ENCODE measurements at regions not wholly inside any gene's neighbourhood (a gene's known extent, or its start where the extent isn't known, plus 50 kb on each side); places are given as distances from the start of the nearest gene placed in this dataset.
"Not testable (repeated sequence)": the region's sequence is repeated elsewhere in the genome, so short reads cannot be mapped to it uniquely, and the experiment has no call there.

DNA sequence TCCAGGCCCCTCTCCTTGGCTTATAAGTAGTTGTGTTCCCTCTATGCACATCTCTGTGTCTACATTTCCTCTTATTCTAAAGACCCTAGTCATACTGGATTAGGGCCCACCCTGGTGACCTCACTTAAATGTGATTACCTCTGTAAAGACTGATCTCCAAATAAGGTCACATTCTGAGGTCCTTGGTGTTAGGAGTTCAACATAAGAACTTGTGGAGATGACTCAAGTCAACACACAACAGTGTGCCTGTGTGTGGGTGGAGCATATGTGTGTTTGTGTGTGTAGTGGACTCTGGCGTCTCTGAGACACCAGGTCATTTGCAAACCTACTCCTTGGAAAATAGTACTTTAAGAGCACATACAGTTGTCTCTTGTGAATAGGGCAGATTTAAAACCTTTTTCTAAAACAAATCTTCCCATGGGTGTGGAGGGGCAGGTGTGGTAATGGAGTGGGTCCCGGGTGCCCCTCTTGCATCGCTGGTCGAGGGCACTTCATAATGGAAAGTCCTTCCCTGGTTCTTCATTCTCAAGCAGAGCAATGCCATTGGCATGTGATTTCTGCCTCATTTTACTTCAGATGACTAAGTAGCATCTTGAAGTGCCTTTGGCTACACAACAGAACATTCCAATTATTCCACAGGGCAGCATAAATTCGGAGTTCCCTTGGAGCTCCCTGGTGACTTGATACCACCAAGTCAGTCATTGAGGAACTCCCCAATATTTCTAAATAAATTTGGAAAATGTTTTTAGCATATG, 84.4 kb downstream of the C9orf152 start:
- peak; percentile 80 for DNase-seq (ENCODE audit: low read depth)

DNA sequence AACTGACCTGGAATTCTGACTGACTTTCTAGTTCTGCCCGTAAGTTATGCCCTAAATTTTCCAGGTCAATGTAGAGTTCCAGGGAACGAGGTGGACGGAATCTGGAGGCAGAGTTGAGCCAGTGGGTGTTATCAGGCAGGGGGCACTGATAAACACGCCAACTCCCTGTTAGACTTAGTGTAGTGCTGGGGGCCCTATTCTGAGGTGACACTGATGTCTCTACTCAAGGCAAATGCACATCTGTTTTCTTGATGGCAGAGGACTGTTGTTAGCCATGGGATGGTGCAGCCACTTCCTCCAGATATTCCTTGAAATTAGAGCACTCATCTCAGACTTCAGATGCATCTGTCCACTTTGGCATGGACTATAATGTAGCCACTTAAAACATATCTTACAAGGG, 83.5 kb downstream of the C9orf152 start:
- no peak for DNase-seq (ENCODE audit: low read depth)

DNA sequence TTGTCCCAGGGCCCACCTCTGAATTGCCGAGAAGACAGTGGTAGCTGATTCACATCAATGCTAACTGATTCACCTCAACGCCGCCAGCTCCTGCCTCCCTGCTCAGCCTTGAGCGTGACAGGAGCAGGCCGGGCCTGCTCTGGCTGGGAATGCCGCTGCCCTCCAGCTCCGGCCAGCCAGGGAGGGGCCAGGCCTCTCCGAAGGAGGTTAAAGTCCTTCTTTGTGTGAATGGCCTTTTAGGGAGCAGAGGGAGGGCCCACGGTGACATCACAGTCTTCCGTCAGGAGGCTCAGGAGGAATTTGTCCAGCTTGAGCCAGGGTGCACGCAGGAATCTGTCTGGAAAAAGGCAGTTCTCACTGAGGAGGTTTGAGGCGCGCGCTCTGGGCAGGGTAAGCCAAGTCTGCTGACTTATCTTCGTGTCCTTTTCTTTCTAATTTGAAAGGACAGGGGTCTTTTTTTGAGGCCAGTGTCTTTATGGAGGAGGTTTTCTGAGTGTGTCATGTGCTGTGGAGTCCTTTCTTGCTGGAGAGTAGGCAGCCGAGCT, 82.7 kb downstream of the C9orf152 start:
- peak; percentile 97 for DNase-seq (ENCODE audit: low read depth)

DNA sequence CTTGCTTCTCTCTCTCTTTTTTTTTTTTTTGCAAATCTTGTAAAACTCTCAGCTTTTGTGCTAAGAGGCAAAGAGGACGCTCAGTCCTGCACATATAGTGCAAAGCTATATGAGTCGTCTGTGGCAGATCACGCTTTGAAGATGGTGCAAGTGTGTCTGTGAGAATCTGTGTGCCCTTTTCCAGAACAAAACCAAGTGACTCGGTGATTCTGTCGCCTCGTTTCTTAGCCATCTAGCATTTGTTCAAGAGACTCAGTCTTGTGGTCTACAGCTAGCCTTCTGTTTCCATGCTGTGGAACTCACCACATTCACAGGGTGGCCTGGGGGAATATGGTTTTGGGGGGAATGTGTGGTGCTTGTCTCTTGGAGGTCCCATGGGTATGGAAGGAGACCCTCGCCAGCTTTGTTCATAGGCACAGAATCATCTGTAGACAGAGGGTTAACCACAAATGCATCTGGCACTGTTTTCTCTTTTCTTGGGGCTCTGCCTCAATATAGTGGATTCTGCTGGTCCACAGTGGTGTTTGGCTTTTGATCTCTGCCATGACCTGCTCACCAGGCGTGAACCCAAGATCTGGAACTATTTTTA, 82.1 kb downstream of the C9orf152 start:
- no peak for DNase-seq (ENCODE audit: low read depth)

DNA sequence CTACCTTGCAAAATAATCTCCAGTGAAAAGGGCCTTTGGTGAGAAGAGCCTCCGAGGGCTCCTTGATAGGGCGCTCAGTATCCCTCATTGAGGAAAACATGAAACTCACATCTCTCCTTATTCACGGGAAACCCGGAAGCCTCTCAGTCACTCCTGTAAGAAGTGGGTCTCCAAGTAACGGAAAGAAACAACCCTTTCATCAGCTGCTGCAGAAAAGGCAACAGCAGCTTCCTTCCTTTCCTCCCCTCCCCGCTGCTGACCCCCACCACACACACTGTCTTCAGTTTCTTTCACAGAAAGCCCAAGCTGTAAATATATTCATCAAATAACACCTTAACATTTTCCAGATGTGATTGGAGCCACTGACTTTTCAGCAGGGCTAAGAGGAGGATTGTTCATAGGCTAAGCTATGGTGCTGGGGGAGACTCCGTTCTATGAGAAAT, 81.4 kb downstream of the C9orf152 start:
- no peak for DNase-seq (ENCODE audit: low read depth)

DNA sequence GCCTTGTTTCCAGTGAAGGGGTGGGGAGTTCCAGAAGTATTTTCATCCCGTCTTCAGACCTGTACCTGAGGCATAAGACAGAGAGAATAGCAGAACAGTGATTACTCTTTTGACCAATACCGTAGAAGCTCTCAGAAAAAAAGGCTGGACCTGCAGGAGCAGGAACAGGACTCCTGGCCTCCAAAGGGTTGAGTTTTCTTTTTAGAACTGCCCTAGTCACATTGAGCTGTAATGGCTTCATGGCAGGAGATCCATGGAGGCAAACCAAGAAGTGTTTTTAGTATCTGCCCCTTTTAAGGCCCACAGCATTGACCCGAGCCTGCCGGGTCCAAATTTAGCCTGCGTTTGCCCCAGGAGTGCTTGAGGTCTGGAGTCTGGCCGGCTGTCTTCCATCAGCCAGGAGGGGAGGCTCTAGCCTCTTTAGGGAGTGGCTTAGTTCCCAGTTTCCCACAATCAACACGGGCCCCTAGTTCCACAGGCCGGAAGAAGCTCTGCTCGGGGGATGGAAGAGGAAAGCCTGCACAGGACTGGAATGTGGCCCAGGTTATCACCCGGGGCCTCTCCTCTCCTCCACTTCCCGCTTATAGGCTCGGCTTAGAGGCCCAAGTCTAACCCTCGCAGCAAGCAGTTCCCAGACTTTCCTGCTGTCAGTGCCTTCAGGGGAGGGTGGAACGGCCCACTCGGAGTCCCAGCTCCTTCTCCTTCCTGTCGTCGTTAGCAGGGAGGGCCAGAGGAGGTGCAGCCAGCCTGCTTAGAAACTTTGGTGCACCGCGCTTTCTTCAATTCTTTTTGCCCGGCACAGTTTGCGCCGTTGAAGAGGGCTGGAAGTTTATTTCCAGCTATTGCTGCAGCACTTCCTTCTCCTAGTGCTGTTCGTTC, 80.7 kb downstream of the C9orf152 start:
- DNase-seq (ENCODE audit: low read depth) = no peak

DNA sequence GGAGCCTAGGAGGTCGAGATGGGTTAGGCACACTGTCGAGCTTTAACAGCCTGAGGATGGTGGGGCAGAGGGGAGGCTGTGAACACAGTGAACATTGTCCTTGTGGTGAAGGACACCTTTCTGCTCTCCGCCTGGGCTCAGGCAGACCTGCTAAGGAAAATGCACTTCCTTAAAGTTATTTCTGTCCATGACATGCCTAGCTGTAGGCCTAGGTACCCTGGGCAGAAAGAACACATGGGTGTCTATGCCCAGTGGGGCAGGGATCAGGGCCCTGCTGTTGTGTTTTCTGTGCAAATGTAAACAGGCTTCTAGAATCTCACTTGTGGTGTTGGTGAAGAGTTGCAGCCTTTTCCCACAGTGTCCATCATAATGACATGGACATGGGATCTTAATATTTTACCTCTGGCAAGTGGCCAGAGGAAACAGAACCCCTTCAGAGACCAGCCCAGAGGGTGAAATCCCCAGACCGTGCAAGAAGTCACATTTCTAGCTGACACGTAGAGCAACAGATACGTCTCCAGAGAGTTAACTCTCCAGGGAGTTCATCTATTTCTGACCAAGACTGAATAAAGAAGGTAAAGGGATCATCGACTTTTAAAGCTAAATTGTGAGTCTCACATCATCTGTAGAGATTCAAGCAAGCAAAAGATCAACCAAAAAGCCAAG, 79.2 kb downstream of the C9orf152 start:
- peak; percentile 67 for DNase-seq (ENCODE audit: low read depth)

DNA sequence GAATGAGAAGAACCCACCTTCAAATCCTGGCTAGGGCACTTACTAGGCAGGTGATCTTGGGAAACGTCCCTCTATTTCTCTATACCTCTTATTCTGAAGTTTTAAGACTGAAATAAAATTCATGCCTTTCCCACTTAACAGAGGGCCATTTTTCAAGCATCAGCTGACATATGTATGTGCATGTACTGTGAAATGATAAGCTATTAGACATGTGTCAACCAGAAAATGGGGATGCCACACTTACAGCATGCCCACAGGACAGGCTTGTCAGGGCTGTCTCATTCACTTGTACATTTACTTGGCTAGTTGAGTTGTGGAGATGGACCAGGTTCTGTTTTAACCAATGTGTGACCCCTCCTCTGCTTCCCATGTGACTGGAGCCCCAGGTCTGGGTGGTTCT, 78.5 kb downstream of the C9orf152 start:
- no peak for DNase-seq (ENCODE audit: low read depth)

DNA sequence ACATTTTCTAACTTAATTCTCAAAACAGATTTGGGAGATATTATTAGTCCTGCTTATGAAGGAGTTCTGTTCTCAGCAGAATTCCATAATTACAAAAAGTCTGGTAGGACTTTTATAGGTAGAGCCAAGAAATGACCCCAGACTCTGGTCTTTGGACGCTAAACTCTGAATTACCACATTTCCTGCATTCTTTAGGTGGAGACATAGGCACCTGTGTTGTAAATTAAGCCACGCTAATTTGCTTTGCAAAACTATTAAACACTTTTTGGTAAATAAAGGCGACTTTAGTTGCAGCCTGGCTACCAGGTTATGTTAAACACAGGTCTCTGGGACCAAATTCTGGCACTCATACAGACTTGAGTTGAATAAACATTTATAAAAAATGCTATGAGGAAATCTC, 77.7 kb downstream of the C9orf152 start:
- no peak for DNase-seq (ENCODE audit: low read depth)

DNA sequence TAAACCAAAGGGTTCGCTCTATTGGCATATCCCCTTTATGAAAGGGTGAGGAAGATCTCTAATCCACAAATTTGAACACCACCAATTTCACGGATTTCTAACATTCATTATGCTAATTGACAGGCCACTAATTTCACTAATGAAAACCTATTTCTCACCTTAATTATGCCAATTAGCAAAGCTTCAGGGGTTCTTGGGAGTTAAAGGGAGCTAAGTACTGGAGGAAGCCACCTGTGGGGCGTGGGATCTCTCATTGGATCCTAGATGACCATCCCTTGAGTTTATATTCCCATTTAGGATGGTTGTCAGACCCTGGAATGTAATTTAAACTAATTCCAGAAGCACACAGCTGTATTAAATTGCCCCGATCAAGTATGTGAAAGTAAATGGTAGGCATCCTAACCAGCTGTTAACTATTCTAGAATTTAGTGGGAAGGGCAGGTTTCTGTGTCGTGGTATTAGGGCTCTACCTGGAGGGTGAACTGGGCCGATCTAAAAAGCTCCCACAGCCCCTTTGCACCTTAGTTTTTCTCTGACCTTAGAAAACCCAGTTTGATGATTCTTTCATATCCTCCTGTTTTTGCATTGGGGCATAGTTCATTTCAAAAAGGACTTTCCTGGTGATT, 77.1 kb downstream of the C9orf152 start:
- DNase-seq (ENCODE audit: low read depth) = peak; percentile 62

DNA sequence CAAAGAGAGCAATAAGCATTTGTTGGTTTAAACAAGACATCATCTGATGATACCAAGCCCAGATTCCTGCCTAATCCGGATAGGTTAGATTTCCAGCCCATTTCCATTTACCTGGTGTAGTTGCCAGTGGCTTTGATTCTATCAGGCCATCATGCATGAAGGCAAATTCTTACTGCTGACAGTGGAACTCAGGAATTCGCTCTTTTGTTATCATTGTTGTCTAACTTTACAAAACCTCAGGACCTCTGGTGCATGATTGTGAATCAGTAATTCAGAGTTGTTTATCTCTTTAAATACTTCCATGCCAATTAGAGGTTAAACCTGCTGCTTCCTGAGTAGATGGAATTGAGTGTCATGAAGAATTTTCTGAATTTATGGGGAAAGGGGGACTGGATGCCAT, 76.5 kb downstream of the C9orf152 start:
- DNase-seq (ENCODE audit: low read depth) = peak; percentile 91

DNA sequence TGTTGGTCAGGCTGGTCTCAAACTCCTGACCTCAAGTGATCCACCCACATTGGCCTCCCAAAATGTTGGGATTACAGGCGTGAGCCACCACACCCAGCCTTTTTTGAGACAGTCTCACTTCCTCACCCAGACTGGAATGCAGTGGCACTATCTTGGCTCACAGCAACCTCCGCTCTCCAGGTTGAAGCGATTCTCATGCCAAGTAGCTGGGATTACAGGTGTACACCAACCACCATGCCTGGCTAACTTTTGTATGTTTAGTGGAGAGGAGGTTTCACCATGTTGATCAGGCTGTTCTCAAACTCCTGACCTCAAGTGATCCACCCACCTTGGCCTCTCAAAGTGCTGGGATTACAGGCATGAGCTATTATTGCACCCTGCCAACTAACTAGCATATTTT, 75.4 kb downstream of the C9orf152 start:
- DNase-seq (ENCODE audit: low read depth) = not testable (repeated sequence)

DNA sequence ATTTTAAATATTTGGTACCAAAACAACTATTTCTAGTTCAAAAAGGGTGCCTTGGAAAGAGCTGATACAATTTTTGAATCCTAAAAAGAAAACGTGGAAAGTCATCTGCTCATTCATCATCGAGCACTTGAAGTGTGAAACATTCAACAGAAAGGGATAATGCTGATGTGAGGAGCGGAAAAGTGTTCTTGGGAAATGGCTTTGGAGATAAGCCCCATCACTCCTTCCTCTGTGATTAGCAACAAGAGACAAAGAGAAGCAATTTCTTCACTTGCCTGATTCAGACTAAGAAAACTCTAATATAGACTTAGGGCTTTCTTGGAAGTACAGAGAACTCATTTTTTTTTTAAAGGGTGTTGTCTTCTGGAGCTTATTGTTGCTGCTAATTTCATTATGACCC, 74.9 kb downstream of the C9orf152 start:
- no peak for DNase-seq (ENCODE audit: low read depth)

DNA sequence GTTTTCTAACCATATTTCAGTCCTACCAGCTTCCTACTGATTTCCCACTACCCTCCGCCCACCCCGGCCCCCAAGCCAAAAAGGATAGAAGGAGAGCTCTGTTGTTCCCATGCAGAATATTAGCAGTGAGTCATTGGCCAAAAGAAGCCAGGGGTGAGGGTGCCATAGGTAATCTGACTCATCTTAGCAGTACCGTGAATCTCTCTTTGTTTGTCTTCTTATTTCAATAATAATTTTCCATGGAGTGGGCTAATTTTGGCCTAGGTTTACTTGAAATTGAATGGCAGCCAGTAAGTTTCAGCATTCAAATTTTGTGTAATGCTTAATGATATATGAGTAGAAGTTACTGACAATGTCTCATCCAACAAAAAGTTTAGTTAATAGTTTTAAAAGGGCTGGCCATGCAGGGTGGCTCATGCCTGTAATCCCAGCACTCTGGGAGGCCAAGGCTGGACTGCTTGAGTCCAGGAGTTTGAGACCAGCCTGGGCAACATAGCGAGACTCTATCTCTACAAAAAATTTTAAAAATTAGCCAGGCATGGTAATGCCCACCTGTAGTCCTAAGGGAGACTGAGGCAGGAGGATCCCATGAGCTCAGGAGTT, 74.2 kb downstream of the C9orf152 start:
- peak; percentile 61 for DNase-seq (ENCODE audit: low read depth)

DNA sequence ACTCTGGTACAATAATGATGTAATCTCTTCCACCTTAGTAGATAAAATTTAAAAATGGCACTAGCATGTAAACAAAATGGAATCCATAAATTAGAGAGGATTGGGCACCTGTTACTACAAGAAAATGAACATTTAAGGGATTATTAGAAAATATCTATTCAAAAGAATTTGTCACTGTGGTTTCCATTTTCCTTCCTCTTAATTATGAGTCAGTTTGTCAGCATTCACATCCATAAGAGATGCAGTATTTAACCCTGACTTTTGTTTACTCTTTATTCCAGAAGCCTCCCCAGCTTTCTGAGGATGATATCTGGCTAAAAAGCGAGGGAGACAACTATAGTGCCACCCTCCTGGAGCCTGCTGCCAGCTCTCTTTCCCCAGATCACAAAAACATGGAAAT, 72.1 kb downstream of the C9orf152 start:
- DNase-seq (ENCODE audit: low read depth) = no peak

DNA sequence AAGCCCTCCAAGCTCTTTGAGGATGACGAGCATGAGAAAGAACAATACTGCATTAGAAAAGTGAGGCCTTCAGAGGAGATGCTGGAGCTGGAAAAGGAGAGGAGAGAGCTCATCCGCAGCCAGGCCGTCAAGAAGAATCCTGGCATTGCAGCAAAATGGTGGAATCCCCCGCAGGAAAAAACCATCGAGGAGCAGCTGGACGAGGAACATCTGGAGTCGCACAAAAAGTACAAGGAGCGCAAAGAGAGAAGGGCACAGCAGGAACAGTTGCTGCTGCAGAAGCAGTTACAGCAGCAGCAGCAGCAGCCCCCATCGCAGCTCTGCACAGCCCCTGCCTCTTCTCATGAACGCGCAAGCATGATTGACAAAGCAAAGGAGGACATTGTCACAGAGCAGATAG, 71.2 kb downstream of the C9orf152 start:
- DNase-seq (ENCODE audit: low read depth) = no peak

DNA sequence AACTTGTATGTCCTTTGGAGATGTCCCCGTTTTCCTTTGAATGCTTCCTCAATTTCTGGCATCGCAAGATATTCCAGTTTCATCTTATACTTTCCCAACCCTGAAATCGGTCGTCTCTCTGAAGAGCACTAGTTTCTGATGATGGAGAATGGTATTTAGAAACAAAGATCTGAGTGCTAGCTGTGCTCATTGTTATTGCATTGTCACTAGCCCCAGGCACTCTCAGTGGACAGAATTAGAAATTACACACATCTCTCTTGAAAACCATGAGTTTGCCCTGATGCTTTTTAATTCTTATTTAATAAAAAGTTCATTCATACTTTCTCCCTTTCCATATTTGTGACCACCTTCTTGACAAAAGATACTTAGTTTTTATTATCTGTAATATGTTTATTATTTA, 67.7 kb downstream of the C9orf152 start:
- no peak for DNase-seq (ENCODE audit: low read depth)

DNA sequence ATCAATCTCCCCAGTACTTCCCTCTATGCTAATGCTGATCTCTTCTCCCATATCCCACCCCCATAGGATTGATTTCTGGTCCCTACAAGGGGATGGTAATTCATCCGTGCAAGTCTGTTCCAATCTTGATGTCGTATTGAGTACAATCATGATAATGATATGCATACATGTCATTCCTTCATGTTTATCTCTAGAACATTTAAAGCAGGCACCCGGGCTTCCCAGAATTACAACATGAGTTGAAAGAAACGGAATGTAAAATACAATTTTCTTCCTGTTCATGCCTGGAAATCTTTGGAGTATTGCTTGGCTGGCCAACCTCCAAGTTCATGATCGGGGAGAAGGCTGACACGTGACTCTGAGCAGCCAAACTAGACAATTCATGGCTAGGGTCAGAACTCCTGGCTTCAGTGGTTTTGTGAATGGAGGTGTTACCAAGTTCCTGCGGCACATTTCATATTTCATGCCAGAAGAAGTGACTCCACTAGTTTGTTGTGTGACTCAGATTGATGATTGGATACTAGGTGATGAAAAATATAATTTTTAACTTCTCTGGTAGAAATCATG, 66.6 kb downstream of the C9orf152 start:
- DNase-seq (ENCODE audit: low read depth) = peak; percentile 97

DNA sequence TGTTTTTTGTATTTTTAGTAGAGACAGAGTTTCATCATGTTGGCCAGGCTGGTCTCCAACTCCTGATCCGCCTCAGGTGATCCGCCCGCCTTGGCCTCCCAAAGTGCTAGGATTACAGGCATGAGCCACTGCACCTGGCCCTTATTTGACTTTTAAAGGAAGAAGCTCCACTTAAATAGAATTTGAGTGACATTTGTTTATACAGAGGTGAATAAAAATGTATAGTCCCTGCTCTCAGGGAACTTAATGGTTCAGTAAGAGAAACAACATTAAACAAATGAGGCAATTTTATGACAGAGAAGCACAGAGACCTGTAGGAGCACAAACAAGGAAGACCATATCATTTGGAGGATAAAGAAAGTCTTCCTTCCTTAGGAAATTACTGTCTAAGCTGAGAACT, 65.7 kb downstream of the C9orf152 start:
- DNase-seq (ENCODE audit: low read depth) = no peak

DNA sequence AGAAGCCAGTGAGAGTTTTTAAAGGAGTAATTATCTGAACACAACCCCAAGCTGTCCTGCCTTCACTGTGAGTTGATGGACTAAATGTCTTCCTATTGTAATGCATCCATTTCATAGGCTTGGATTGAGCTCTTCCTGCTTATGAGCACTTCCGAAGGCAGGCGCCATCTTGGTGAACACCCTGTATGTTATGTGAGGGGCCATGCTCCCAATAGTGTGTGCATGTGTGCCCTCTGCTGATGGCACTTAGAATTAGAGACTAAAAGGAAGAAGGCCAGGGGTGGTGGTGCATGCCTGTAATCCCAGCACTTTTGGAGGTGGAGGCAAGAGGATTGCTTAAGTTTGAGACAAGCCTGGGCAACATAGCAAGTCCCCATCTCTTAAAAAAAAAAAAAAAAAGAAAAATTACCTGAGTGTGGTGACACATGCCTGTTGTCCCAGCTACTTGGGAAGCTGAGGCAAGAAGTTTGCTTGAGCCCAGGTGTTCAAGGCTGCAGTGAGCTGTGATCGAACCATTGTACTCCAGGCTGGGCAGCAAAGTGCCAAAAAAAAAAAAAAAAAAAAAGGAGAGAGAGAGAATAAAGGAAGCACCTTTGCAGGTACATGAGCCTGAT, 65.0 kb downstream of the C9orf152 start:
- DNase-seq (ENCODE audit: low read depth) = no peak

Data from renal cortical epithelial cell (primary cell).